ENCODE measurements at regions not wholly inside any gene's neighbourhood (a gene's known extent, or its start where the extent isn't known, plus 50 kb on each side); places are given as distances from the start of the nearest gene placed in this dataset.

DNA sequence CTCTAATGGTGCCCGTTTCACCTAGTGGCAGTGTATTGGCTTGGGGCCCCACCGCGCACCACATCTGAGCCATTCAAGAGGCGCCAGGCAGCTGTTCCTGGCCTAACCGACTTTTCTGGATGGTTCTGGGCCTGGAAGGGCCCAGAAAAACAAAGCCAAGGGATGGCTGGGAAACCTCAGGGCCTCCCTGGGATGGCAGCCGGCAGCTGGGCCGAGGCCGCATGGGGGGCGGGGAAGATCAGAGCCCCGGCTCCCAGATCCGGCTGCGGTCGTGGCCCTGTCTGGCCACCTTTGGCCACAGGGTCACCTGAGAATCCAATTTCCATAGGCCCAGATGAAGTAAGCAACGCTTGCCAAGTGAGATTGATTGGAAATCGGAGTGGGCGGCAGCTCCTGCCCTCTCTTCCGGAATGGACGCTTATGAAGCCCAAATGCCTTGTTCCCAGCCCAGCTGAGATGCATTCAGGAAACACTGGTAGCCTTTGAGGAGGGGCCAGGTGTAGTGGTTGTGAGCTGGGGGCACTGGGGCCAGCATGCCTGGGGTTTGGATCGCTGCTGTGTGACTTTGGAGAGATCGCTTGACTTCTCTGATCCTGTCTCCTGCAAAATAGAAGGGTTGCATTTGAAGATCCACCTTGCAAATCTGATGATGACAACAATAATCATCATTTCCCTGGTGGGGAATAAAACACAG lies 163.8 kb upstream of the GSE1 start (continued):
- TF ChIP-seq, protein P1, sequence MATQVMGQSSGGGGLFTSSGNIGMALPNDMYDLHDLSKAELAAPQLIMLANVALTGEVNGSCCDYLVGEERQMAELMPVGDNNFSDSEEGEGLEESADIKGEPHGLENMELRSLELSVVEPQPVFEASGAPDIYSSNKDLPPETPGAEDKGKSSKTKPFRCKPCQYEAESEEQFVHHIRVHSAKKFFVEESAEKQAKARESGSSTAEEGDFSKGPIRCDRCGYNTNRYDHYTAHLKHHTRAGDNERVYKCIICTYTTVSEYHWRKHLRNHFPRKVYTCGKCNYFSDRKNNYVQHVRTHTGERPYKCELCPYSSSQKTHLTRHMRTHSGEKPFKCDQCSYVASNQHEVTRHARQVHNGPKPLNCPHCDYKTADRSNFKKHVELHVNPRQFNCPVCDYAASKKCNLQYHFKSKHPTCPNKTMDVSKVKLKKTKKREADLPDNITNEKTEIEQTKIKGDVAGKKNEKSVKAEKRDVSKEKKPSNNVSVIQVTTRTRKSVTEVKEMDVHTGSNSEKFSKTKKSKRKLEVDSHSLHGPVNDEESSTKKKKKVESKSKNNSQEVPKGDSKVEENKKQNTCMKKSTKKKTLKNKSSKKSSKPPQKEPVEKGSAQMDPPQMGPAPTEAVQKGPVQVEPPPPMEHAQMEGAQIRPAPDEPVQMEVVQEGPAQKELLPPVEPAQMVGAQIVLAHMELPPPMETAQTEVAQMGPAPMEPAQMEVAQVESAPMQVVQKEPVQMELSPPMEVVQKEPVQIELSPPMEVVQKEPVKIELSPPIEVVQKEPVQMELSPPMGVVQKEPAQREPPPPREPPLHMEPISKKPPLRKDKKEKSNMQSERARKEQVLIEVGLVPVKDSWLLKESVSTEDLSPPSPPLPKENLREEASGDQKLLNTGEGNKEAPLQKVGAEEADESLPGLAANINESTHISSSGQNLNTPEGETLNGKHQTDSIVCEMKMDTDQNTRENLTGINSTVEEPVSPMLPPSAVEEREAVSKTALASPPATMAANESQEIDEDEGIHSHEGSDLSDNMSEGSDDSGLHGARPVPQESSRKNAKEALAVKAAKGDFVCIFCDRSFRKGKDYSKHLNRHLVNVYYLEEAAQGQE (IDR thresholded peaks at IDR 0.05; ENCODE audit: borderline replicate concordance in 1 of 2, low read depth in 1 of 2, low read length in 2 of 2) = no peak
- TF ChIP-seq ZNF260 (CRISPR knock-in tag; IDR thresholded peaks at IDR 0.05; ENCODE audit: borderline replicate concordance, low read depth) = 0 out of 2 replicates have a peak, but pooled peaks have one; percentile 15
- TF ChIP-seq ZKSCAN1 (IDR thresholded peaks at IDR 0.05; ENCODE audit: low read length) = no peak
- no peak for TF ChIP-seq ZNF496 (CRISPR knock-in tag; IDR thresholded peaks at IDR 0.05; ENCODE audit: insufficient replicate concordance)
- TF ChIP-seq, protein P2, sequence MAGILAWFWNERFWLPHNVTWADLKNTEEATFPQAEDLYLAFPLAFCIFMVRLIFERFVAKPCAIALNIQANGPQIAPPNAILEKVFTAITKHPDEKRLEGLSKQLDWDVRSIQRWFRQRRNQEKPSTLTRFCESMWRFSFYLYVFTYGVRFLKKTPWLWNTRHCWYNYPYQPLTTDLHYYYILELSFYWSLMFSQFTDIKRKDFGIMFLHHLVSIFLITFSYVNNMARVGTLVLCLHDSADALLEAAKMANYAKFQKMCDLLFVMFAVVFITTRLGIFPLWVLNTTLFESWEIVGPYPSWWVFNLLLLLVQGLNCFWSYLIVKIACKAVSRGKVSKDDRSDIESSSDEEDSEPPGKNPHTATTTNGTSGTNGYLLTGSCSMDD (CRISPR knock-in tag; IDR thresholded peaks at IDR 0.05) = no peak
- TF ChIP-seq, protein P3, sequence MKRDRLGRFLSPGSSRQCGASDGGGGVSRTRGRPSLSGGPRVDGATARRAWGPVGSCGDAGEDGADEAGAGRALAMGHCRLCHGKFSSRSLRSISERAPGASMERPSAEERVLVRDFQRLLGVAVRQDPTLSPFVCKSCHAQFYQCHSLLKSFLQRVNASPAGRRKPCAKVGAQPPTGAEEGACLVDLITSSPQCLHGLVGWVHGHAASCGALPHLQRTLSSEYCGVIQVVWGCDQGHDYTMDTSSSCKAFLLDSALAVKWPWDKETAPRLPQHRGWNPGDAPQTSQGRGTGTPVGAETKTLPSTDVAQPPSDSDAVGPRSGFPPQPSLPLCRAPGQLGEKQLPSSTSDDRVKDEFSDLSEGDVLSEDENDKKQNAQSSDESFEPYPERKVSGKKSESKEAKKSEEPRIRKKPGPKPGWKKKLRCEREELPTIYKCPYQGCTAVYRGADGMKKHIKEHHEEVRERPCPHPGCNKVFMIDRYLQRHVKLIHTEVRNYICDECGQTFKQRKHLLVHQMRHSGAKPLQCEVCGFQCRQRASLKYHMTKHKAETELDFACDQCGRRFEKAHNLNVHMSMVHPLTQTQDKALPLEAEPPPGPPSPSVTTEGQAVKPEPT (CRISPR knock-in tag; IDR thresholded peaks at IDR 0.05; ENCODE audit: low read depth) = no peak
- no peak for TF ChIP-seq JUNB (CRISPR knock-in tag; IDR thresholded peaks at IDR 0.05; ENCODE audit: borderline replicate concordance)
- TF ChIP-seq, protein P4, sequence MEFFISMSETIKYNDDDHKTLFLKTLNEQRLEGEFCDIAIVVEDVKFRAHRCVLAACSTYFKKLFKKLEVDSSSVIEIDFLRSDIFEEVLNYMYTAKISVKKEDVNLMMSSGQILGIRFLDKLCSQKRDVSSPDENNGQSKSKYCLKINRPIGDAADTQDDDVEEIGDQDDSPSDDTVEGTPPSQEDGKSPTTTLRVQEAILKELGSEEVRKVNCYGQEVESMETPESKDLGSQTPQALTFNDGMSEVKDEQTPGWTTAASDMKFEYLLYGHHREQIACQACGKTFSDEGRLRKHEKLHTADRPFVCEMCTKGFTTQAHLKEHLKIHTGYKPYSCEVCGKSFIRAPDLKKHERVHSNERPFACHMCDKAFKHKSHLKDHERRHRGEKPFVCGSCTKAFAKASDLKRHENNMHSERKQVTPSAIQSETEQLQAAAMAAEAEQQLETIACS (CRISPR knock-in tag; IDR thresholded peaks at IDR 0.05) = 0 out of 2 replicates have a peak, but pooled peaks have one; percentile 26
- no peak for TF ChIP-seq ZC3H4 (CRISPR knock-in tag; IDR thresholded peaks at IDR 0.05; ENCODE audit: borderline replicate concordance)
- no peak for TF ChIP-seq ZNF766 (CRISPR knock-in tag; IDR thresholded peaks at IDR 0.05; ENCODE audit: borderline replicate concordance)
- TF ChIP-seq, protein P5, sequence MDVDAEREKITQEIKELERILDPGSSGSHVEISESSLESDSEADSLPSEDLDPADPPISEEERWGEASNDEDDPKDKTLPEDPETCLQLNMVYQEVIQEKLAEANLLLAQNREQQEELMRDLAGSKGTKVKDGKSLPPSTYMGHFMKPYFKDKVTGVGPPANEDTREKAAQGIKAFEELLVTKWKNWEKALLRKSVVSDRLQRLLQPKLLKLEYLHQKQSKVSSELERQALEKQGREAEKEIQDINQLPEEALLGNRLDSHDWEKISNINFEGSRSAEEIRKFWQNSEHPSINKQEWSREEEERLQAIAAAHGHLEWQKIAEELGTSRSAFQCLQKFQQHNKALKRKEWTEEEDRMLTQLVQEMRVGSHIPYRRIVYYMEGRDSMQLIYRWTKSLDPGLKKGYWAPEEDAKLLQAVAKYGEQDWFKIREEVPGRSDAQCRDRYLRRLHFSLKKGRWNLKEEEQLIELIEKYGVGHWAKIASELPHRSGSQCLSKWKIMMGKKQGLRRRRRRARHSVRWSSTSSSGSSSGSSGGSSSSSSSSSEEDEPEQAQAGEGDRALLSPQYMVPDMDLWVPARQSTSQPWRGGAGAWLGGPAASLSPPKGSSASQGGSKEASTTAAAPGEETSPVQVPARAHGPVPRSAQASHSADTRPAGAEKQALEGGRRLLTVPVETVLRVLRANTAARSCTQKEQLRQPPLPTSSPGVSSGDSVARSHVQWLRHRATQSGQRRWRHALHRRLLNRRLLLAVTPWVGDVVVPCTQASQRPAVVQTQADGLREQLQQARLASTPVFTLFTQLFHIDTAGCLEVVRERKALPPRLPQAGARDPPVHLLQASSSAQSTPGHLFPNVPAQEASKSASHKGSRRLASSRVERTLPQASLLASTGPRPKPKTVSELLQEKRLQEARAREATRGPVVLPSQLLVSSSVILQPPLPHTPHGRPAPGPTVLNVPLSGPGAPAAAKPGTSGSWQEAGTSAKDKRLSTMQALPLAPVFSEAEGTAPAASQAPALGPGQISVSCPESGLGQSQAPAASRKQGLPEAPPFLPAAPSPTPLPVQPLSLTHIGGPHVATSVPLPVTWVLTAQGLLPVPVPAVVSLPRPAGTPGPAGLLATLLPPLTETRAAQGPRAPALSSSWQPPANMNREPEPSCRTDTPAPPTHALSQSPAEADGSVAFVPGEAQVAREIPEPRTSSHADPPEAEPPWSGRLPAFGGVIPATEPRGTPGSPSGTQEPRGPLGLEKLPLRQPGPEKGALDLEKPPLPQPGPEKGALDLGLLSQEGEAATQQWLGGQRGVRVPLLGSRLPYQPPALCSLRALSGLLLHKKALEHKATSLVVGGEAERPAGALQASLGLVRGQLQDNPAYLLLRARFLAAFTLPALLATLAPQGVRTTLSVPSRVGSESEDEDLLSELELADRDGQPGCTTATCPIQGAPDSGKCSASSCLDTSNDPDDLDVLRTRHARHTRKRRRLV (CRISPR knock-in tag; IDR thresholded peaks at IDR 0.05) = no peak
- TF ChIP-seq ONECUT2 (CRISPR knock-in tag; IDR thresholded peaks at IDR 0.05) = peak; percentile 51; the same call in 1 of the 2 replicates
- TF ChIP-seq NFYC (CRISPR knock-in tag; IDR thresholded peaks at IDR 0.05) = no peak
- no peak for TF ChIP-seq ZNF24 (IDR thresholded peaks at IDR 0.05)
- TF ChIP-seq ZSCAN22 (CRISPR knock-in tag; IDR thresholded peaks at IDR 0.05) = no peak
- no peak for TF ChIP-seq NR1H2 (CRISPR knock-in tag; IDR thresholded peaks at IDR 0.05; ENCODE audit: borderline replicate concordance, low read depth)
